HL-60 (cell line): ENCODE measurements at regions not wholly inside any gene's neighbourhood (a gene's known extent, or its start where the extent isn't known, plus 50 kb on each side); places are given as distances from the start of the nearest gene placed in this dataset.

Experiments used
- CTCF ChIP-seq: IDR thresholded peaks from one replicate; pipeline ENCODE4 v1.5.1; 2011; ENCODE audit warnings: low read length, control low read depth, inconsistent platforms; ENCODE audit not compliant: insufficient read depth
- POLR2AphosphoS5 ChIP-seq: IDR thresholded peaks from 2 replicates; pipeline ENCODE4 v1.6.1; 2012; ENCODE audit warnings: low read depth

- TF ChIP-seq CTCF = no peak
- no peak for TF ChIP-seq POLR2AphosphoS5
These were observed 491.9 kb upstream of the TOM1L1 start for GRCh38 chr17:54408731-54409130.
